Germinal center (tissue), 1 donor: ENCODE measurements at regions not wholly inside any gene's neighbourhood (a gene's known extent, or its start where the extent isn't known, plus 50 kb on each side); places are given as distances from the start of the nearest gene placed in this dataset.
"Not testable (repeated sequence)": the region's sequence is repeated elsewhere in the genome, so short reads cannot be mapped to it uniquely, and the experiment has no call there.

ENCODE experiments used
- DNase-seq: peaks from one replicate; pipeline ENCODE4 v3.0.0; 2012; ENCODE audit warnings: mixed read lengths, low spot score

DNA sequence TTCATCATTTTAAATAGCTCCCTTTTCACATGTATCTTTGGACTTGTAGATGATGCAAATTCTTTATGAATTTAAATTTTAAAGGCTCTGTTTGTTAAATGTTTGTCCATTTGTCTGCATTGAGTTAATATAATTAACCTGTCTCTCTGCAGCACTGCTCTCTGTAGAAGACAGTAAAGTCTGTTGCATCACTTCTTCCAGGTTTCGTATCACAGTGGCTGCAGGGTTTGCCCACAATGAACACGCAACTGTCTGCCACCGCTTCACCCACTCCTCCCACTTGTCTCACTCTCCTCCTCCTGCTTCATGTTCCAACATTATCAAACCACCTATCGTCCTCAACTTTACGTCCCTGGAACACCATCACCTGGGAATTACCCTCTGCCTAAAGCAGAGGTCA is 231.3 kb upstream of the SLC30A5 start:
- no peak for DNase-seq

GRCh38 chr5:68865192-68865591 is 228.6 kb upstream of the SLC30A5 start:
- not testable (repeated sequence) for DNase-seq

DNA sequence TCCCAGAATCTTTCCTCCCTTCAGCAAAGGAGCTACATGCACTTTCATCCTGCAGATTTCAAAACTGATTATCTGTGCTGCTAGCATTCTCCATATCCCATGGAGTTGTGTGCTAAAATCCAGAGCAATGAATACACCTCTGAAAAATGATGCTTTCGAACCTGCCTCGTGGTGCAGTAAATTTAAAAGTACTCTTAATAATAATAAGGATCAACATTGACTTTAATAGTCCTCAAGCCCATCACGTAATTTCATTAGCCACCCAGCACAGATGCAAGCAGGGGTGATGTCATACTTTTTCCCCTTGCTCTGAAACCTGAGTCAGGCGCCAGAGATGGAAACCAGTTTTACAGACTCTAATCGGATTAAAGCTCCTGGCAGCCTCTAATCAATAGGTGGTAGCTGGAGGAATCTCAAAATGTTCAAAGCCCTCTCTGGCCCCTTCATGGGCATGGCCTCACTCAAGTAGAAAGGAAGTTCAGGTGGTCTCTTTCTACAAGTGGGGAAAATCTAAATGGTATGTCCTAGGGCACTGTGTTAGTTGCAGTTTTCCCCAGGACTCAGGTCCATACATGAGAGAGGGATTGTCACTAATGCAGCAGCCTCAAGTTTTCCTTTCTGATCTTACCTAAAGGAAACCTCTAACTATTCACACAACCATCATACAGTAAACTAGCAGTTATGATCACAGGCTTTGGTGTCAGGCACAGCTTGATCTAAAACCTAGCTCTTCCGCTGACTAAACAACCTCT is 221.6 kb upstream of the SLC30A5 start:
- DNase-seq = no peak

- no peak for DNase-seq
Observed at GRCh38 chr5:68873198-68873597, 220.6 kb upstream of the SLC30A5 start.

DNA sequence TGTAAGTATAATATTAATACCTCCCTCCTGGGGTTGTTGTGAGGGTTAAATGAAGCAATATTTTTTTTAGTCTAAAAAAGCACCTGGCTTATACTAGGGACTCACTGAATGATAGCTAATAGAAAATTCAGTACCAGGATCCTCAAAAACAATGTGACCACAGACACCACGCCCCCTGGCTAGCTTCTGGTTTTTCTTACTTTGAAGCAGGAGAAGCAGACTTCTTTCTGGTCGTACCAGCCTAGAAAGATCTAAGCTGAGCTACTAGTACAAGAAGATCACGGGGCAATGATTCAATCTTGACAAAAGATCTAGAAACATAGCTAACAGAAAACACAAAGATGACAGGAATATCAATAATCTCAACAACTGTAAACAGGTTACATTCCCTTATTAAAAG is 218.5 kb upstream of the SLC30A5 start:
- DNase-seq = no peak

- DNase-seq = no peak
Observed at GRCh38 chr5:68883436-68883835, 210.4 kb upstream of the SLC30A5 start.

GRCh38 chr5:68884144-68884754 is 209.6 kb upstream of the SLC30A5 start:
- DNase-seq = no peak

GRCh38 chr5:68884883-68885282 is 208.9 kb upstream of the SLC30A5 start:
- DNase-seq = no peak

GRCh38 chr5:68886814-68887213 is 207.0 kb upstream of the SLC30A5 start:
- DNase-seq = no peak

DNA sequence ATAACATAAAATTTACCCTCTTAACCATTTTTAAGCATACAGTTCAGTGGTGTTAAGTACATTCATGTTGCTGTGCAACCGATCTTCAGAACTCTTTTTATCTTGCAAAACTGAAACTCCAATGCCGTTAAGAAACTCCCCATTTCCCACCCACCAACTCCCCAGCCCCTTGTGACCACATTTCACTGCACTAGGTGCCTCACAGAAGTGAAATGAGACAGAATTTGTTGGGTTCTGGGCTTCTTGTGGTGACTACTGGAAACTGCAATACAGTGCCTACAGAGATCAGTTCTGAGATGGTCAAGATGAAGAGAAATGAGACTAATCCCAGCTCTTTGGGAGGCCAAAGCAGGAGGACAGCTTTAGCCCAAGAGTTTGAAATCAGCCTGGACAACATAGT is 202.1 kb upstream of the SLC30A5 start:
- no peak for DNase-seq

GRCh38 chr5:68894673-68895072 is 199.1 kb upstream of the SLC30A5 start:
- no peak for DNase-seq

DNA sequence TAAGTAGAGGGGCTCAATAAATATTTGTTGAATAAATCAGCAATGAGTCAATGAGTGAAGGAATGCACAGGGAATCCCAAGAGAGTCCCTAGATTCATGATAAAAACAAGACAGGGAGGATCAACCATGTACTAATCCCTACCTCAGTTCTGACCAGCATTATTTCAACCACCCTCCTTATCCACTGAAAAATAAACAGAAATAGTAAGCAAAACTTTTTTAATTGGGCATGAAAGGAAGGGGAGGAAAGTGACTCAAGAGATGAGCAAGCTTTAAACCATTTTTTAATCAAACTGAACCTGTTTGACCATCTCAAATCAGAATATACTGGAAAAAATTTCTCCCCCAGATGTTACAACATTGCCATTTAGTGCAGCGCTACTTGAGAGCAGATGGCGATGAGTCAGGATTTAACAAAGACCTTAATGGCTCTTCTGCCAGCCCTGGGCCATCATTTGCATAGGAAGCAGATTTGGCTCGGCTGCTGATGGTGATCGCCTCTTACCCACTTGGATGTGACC is 194.8 kb upstream of the SLC30A5 start:
- no peak for DNase-seq

GRCh38 chr5:68911840-68912690 is 181.7 kb upstream of the SLC30A5 start:
- DNase-seq = no peak

DNA sequence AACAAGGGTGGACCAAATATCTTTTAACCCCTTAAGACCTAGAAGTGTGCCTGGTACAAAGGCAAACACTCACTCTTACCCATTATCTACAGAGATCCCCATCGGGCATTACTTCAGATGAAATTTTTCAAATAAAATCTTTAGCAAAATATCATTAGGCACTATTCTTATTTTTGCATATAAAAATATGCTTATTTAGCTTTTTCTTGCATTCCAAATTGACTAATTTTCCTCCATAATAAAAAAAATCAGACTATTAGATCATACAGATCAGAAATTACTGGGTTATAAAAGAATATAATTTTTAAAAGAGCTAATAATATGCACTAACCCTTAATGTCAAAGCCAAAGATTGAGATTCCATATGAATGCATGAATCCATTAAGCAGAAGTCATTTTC is 178.7 kb upstream of the SLC30A5 start:
- DNase-seq = no peak

GRCh38 chr5:68918306-68918705 is 175.5 kb upstream of the SLC30A5 start:
- DNase-seq = no peak

- no peak for DNase-seq
Observed at GRCh38 chr5:68919988-68920490, 173.8 kb upstream of the SLC30A5 start.

GRCh38 chr5:68920888-68921287 is 172.9 kb upstream of the SLC30A5 start:
- DNase-seq = no peak

DNA sequence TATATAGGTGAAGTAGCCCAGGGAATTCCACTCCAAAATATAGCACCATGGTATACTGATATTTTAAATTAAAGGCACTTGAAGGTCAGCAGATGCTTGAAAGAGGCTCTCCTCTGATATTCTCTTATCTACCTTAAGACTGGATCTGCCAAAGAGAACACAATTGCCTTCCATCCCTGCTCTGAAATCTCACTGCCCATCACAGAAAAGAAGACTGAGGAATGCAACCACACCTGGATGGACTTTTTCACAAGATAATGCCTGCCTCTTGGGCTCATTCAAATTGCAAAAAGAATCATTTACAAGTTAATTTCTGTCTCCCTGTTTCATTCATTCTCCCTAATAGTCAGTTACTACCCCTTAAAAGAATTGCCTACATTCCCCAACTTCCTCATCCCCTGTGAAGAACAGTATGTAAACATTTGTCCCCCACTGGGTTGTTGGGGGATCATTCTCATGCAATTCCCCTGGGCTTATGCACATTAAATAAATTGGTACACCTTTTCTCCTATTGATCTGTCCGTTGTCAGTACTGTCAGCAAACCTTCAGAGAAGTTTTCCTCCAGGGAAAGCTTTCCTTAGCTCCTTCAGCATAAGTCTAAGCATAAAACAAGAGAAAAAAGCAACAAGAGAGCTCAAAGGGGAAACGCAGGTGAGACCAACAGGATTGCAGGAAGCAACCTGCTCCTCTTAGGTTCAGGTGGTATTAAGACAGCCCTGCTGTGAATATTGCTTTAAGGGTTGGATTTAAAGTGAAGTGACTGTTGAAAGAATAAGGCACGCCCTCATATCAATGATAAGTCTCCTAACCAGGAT is 171.4 kb upstream of the SLC30A5 start:
- no peak for DNase-seq

DNA sequence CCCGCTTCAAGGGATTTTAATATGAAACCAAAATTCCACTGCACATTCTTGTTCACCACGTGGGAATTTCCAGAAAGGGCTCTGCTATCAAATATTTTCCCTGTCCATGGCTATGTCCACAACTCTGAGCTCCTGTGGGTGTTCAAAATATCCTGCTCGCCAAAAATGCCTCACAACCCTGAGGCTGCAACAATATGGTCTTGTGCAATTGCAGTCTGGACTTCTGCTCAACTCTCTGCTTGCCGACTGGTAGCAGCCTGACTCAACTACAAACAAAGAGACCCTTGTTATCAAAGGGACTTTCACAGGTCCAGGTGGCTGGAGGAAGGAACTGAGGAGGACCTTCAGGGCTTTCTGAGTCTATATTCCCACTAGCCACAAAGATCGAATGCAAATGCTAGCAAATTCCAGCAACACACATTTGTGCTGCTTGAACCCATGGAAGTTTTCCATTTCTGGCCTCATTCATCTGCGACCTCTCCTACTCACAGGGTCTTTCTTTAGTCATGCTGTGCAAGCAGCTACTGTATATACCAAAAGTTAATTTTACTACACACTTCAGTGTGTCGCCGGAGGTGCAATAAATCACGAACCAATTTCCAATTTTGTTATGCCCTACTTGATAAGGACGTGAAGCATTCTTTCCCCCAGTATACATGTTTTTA is 169.2 kb upstream of the SLC30A5 start:
- no peak for DNase-seq

- no peak for DNase-seq
Observed at GRCh38 chr5:68928617-68929302, 165.1 kb upstream of the SLC30A5 start.

GRCh38 chr5:68930139-68930538 is 163.7 kb upstream of the SLC30A5 start:
- DNase-seq = no peak
